ENCODE measurements at regions not wholly inside any gene's neighbourhood (a gene's known extent, or its start where the extent isn't known, plus 50 kb on each side); places are given as distances from the start of the nearest gene placed in this dataset.
A peak's percentile ranks its signal among the peaks of the same experiment; 100 is the strongest.

DNA sequence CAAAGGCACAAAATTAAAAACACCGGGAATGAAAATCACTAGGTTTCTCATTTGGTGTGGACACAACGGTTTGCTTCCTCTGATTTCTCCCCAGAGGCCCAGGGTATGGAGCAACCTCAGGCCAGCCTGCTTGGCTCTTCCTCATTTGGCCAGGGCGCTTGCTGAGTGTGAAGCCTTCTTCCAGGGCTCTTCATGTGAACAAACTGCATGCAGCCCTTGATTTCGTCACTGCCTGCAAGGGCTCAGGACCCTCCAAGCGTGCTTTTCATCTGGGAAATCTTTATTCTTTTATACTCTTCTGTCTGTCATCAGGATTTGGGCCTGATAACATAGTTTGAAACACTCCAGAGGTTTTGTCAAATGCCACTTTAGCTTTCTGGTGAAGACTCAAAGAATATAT lies 122.6 kb upstream of the KLF4 start:
- TF ChIP-seq POLR2A (IDR thresholded peaks at IDR 0.05): no peak
- TF ChIP-seq, protein P1, sequence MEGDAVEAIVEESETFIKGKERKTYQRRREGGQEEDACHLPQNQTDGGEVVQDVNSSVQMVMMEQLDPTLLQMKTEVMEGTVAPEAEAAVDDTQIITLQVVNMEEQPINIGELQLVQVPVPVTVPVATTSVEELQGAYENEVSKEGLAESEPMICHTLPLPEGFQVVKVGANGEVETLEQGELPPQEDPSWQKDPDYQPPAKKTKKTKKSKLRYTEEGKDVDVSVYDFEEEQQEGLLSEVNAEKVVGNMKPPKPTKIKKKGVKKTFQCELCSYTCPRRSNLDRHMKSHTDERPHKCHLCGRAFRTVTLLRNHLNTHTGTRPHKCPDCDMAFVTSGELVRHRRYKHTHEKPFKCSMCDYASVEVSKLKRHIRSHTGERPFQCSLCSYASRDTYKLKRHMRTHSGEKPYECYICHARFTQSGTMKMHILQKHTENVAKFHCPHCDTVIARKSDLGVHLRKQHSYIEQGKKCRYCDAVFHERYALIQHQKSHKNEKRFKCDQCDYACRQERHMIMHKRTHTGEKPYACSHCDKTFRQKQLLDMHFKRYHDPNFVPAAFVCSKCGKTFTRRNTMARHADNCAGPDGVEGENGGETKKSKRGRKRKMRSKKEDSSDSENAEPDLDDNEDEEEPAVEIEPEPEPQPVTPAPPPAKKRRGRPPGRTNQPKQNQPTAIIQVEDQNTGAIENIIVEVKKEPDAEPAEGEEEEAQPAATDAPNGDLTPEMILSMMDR (IDR thresholded peaks at IDR 0.05): no peak
- peak in 1 of 3 donors; percentile 69 for DNase-seq

DNA sequence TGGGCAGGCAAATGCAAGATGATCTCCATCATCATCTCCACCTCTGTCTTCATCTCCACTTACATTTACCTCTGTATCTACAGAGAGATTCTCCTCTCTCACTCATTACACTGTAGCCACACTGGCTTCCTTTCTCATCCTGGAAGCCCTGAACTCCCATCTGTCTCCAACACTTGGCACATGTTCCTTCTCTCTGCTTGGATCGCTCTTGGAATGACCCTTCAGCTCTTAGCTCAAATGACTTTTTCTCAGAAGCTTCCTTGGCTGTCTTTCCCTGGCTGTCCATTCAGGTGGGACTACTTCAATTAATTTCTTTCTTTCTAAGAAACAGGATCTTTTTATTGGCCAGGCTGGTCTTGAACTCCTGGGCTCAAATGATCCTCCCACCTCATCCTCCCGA lies 120.0 kb upstream of the KLF4 start:
- DNase-seq: no peak
- peaks cover 0 to 21% (median 4%) of the 10 kb centered on the region in 4 donors for H3K4me1 ChIP-seq
- H3K36me3 ChIP-seq: no peaks in the 10 kb centered on the region
- H3K9me3 ChIP-seq: no peaks in the 10 kb centered on the region
- TF ChIP-seq, protein P1 (IDR thresholded peaks at IDR 0.05): no peak
- no peak for TF ChIP-seq POLR2A (IDR thresholded peaks at IDR 0.05)
- H3K4me3 ChIP-seq: no peak overlapping the region
- no peaks in the 10 kb centered on the region for H3K27me3 ChIP-seq
- H3K27ac ChIP-seq: no peak overlapping the region

More for the DNA sequence above, 122.6 kb upstream of the KLF4 start:
- H3K27me3 ChIP-seq: no peaks in the 10 kb centered on the region
- H3K4me1 ChIP-seq: peaks cover 0 to 21% (median 7%) of the 10 kb centered on the region in 4 donors
- H3K36me3 ChIP-seq: no peaks in the 10 kb centered on the region
- H3K9me3 ChIP-seq: no peaks in the 10 kb centered on the region
- no peak overlapping the region for H3K4me3 ChIP-seq
- no peak overlapping the region for H3K27ac ChIP-seq

DNA sequence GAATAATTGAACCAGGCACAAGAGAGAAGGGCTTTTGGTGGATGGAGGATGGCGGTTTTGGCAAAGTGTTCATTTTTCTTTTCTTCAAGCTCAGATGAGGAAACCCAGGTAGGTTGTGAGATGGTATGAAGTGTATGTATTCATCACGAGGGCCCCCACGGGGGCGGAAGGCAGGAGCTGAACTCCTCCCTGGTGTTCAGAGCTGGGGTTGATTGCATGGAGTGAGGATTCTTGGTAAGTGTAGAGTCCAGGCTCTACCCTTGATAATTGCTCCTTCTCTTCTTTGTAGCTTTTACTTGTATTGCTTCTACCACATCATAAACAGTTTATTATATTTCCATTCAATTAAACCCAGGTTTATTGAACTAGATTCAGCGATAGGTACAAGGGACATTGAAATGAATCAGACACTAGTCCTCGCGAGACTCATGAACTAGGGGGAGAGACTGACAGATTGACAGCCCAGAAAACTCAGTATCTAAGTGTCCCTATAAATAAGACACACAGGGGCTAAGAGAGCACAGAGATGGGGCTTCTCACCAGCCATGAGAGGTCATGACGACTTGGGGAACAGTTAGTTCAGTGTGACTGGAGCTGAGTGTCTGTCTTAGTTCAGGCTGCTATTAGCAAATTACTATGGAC lies 116.7 kb upstream of the KLF4 start:
- Histone ChIP-seq H3K4me1 (peaks cover 0 to 11% (median 0%) of the 10 kb centered on the region in 4 donors), H3K9me3 (no peaks in the 10 kb centered on the region), H3K36me3 (no peaks in the 10 kb centered on the region), H3K4me3 (no peak overlapping the region), H3K27me3 (no peaks in the 10 kb centered on the region), H3K27ac (peak overlapping the region in 2 of 4 donors; percentile 66 to 82)
- DNase-seq: peak in 2 of 3 donors; percentile 63 to 68
- TF ChIP-seq, protein P1 (IDR thresholded peaks at IDR 0.05): peak in 1 of 6 experiments; percentile 7
- peak in 1 of 2 donors; percentile 15 for TF ChIP-seq POLR2A (IDR thresholded peaks at IDR 0.05)

DNA sequence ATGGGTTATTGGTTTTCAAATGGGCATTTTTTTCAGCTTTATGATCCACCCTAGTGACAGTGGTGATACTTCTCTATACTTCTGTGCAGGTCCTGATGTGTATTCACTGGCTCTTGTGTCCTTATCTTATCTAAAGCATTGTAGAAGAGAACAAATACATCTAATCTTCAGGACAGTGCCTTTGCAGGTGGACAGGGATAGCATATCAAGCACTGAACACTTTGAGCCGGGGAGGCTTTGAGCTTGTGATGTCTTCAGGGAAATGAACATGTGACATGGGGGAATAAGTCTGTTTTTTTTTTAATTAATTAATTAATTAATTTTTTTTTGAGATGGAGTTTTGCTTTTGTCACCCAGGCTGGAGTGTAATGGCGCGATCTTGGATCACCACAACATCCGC lies 115.5 kb upstream of the KLF4 start:
- no peak overlapping the region for H3K27ac ChIP-seq
- DNase-seq: no peak
- H3K4me1 ChIP-seq: peaks cover 0 to 14% (median 2%) of the 10 kb centered on the region in 4 donors
- H3K4me3 ChIP-seq: no peak overlapping the region
- no peaks in the 10 kb centered on the region for H3K36me3 ChIP-seq
- TF ChIP-seq POLR2A (IDR thresholded peaks at IDR 0.05): no peak
- TF ChIP-seq, protein P1 (IDR thresholded peaks at IDR 0.05): no peak
- no peaks in the 10 kb centered on the region for H3K9me3 ChIP-seq
- H3K27me3 ChIP-seq: no peaks in the 10 kb centered on the region

DNA sequence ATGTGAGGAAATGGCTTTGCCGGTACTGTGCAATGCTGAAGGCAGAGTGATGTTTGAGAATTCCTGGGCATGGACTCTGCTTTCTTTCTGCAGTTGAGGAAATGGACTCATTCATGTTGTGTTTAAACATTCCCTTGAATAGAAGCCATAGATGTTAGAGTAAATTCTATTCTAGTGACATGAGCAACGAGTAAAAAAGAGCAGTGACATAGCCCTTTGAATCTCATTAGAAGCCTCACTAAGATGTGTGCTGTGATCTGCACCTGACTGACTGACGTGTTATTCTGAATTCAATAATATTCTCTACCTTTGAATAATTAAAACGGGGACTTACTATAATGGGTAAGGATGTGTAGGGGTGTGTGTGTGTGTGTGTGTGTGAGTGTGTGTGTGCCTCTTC lies 113.7 kb upstream of the KLF4 start:
- Histone ChIP-seq H3K4me1 (peaks cover 0 to 21% (median 2%) of the 10 kb centered on the region in 4 donors), H3K4me3 (no peak overlapping the region), H3K9me3 (no peaks in the 10 kb centered on the region), H3K36me3 (no peaks in the 10 kb centered on the region), H3K27ac (no peak overlapping the region), H3K27me3 (no peaks in the 10 kb centered on the region)
- TF ChIP-seq, protein P1 (IDR thresholded peaks at IDR 0.05): no peak
- TF ChIP-seq POLR2A (IDR thresholded peaks at IDR 0.05): no peak
- DNase-seq: no peak
